DMS 273 (cell line): ENCODE measurements at regions not wholly inside any gene's neighbourhood (a gene's known extent, or its start where the extent isn't known, plus 50 kb on each side); places are given as distances from the start of the nearest gene placed in this dataset.

Experiments
- DNase-seq: peaks from one replicate; lab custom pipeline; 2025; ENCODE audit not compliant: unreplicated experiment; lab: John Stamatoyannopoulos, UW

GRCh38 chr5:6026766-6027406, 351.5 kb downstream of the MED10 start:
- DNase-seq, result no peak

GRCh38 chr5:6019612-6020011, 358.7 kb downstream of the MED10 start:
- DNase-seq, result no peak

GRCh38 chr5:6013506-6013905, 364.8 kb downstream of the MED10 start:
- DNase-seq, result no peak

DNA sequence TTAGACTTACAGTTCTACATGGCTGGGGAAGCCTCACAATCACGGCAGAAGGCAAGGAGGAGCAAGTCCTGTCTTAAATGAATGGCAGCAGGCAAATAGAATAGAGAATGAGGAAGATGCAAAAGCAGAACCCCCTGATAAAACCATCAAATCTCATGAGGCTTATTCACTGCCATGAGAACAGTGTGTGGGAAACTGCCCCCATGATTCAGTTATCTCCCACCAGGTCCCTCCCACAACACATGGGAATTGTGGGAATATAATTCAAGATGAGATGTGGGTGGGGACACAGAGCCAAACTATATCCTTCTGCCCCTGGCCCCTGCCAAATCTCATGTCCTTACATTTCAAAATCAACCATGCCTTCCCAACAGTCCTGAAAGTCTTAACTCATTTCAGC, 367.1 kb downstream of the MED10 start:
- no peak for DNase-seq

DNA sequence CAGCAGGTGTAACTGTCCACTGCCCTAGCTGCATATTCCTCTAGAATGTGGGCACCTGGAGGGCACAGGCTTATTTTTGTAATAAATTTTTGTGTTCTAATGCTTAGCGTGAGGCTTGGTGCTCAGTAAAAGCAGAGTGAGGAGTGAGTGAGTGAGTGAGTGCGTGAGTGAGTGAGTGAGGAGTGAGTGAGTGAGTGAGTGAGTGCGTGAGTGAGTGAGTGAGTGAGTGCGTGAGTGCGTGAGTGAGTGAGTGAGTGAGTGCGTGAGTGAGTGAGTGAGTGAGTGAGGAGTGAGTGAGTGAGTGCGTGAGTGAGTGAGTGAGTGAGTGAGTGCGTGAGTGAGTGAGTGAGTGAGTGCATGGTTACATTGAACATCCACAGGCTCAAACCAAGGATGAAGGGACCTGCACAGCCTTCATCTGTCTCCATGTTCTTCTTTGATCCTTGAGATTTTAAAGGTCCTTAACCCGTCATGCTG, 371.5 kb downstream of the MED10 start:
- no peak for DNase-seq

DNA sequence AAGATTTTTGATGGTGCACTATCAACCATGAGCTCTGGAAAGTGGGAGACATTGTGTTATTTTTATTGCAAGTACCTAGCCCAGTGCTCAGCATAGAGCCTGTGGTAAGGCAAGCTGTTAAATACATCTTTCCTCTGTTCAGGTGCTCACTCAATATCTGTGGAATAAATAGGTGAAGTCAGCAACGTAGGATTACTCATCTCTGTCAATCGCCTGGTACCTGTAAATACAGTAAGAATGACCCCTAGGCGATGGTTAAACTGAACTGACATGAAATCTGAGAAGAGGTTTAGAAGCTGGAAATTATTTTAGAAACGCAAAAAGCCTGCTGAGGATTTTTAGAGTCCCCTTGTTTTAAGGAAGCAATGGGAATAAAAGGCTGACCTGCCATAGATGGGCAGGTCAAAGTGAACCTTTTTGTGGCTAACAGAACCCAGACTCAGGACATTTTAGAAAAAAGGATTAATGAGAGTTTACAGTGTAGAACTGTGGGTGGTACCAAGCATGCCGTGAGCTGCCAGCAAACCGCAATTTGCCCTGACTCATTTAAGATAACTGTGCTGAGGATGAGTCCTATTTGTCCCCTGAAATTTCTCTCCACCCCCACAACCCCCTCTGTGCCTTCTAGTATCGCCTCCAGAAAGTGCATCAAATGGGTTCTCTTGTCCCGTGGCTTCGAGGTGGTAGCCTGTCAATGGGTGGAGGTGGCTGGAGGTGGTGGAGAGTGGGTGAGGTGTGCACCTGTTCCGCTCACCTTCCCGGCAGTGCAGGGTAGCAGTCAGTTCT, 375.1 kb downstream of the MED10 start:
- no peak for DNase-seq

- DNase-seq, result no peak
These were observed 377.5 kb downstream of the MED10 start for GRCh38 chr5:6000867-6001266.

DNA sequence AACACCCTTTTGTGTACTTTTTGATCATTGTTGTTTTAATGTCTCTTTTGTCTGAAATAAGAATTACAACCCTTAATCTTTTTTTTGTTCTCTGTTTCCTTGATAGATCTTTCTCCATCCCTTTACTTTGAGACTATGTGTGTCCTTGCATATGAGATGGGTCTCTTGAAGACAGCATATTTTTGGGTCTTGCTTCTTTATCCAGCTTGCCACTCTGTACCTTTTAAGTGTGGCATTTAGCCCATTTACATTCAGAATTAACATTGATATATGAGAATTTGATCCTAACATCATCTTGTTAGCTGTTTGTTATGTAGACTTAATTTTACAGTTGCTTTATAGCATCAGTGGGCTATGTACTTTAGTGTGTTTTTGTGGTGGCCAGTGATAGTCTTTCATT, 382.5 kb downstream of the MED10 start:
- DNase-seq, result no peak

DNA sequence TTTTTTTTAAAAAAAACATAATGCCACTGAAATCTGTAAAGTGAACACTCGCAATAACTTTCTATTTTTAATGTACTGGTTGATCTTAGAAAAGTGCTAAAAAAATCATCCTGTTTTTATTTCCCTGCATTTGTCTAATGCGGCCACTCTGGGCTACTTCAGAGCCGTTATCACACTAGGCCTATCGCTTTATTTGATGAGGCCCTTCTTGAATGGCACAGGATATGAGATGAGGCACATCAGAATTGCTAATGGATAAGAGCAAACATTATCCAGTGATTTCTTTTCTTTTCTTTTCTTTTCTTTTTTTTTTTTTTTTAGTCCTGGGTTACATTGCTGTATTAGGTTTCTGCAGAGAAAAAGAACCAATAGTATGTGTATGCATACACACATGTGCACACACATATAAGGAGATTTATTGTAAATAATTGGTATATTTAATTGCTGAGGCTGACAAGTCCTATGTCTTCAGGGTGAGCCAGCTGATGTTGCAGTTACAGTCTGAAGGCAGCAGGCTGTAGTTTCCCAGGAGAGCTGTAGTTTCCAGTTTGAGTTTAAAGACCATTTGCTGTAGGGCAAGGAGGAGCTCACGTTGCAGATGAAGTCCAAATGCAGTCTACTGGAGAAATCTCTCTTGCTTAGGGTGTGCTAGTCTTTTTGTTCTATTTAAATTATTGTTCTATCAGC, 391.7 kb downstream of the MED10 start:
- DNase-seq, result no peak

GRCh38 chr5:5985332-5985731, 393.0 kb downstream of the MED10 start:
- DNase-seq, result no peak

- DNase-seq, result no peak
These were observed 394.9 kb downstream of the MED10 start for GRCh38 chr5:5983261-5983980.

DNA sequence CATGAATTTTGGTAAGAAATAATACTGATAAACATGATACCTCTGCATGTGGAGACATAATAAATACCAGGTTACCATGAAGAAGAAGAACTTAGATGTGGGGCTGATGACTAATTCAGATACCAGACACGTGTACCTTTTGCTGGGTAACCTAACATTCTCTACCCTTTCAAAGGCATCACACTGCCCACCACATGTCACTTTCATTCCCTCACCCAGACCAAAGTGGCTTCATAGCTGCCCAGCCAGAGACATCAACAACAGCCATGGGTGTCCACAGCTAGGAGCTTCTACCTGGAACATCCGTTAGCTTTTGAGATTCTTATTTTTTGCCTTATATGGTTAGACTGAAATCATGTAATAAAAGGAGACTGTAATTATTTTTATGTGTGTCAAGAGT, 396.8 kb downstream of the MED10 start:
- DNase-seq, result no peak

- DNase-seq, result no peak
These were observed 397.8 kb downstream of the MED10 start for GRCh38 chr5:5980538-5980895.

- no peak for DNase-seq
These were observed 398.4 kb downstream of the MED10 start for GRCh38 chr5:5979761-5980537.

- DNase-seq, result no peak
These were observed 399.0 kb downstream of the MED10 start for GRCh38 chr5:5979377-5979760.

DNA sequence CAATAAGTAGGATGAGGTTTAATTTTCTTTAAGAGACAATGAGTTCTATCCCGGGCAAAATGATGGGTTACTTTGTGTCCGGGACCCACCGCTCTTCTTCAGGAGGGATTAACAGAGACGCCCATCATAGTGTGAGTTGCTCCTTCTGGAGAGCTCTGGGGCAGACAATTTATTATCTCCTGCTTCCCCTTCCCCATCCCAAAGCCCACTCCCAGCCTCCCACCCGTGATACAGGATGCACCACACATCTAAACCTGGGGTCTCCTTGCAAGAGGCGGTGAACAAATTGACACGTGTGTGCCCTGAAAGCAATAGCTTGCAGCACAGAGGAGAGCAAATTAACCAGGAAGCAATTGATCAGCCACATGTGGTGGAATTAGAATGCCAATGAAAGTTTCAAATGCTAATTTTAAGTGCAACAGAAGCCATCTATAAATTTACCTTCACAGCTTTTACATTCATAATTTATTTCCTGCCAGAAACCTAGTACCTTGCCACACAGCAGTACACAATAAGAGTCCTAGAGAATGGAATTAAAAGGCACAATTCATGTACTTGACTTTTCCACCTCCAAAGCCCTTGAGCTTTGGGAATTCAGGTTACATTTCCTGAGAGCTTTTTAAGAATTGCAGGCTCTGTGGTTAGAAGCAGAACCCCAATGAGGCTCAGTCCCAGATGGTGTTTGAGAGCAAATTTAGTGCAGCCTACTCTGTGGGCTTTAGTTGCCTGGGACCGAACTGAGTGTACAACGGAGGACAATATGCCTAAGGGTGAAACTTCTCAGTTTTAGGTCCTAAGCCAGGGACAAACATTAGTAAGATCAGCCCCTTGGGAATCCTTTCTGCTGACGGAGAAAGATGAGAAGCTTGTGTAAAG, 399.6 kb downstream of the MED10 start:
- no peak for DNase-seq

GRCh38 chr5:5971203-5971602, 407.1 kb downstream of the MED10 start:
- DNase-seq, result no peak

DNA sequence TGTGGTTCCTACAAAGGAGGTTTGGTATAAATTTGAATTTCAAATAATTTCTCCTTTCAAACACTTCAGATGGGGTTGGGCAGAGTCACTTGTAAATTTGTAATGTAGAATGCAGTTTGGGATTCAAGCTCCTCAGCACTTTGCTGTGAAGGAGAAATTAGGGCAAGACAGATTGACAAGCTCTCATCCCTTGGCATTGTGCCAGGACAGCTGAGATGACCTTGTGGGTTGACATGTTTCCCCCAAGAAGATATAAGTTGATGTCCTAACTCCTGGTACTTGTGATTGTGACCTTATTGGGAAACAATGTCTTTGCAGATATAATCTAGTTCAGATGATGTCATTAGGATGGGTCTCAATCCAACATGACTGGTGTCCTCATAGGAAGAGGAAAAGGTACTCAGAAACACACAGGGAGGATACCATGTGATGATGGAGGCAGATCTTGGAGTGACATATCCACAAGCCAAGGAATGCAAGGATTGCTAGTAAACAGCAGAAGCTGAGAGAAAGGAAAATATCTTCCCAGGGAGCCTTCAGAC, 408.3 kb downstream of the MED10 start:
- DNase-seq, result no peak

- DNase-seq, result no peak
These were observed 409.4 kb downstream of the MED10 start for GRCh38 chr5:5968981-5969380.

GRCh38 chr5:5967944-5968343, 410.4 kb downstream of the MED10 start:
- DNase-seq, result no peak
